Breast epithelium (tissue), 4 donors: ENCODE measurements at regions not wholly inside any gene's neighbourhood (a gene's known extent, or its start where the extent isn't known, plus 50 kb on each side); places are given as distances from the start of the nearest gene placed in this dataset.

Experiments
- DNase-seq, 2 donors: peaks; one replicate each; pipeline ENCODE4 v3.0.0-alpha.2; 2019; ENCODE audit warnings: low spot score in 2 of 2
- H3K27ac ChIP-seq, 2 donors: fragments of 200-600 bp; sonication (generic) in 1 of 2; one replicate each; pipeline ENCODE4 v1.5.1; 2016 to 2019; ENCODE audit warnings: mild to moderate bottlenecking in 1 of 2
- H3K27me3 ChIP-seq, 2 donors: fragments of 200-600 bp; sonication (generic) in 1 of 2; one replicate each; pipeline versions ENCODE4 v1.5.1 to v1.6.0; 2017 to 2019; ENCODE audit warnings: control low read depth in 1 of 2, mild to moderate bottlenecking in 1 of 2
- H3K36me3 ChIP-seq: fragments of 200-600 bp; one replicate; pipeline ENCODE4 v1.5.1; 2019
- H3K4me1 ChIP-seq, 2 donors: fragments of 200-600 bp; sonication (generic); one replicate each; pipeline ENCODE4 v1.5.1; 2016 to 2019; ENCODE audit warnings: control low read depth in 1 of 2
- H3K4me3 ChIP-seq, 3 donors: fragments of 200-600 bp; sonication (generic); 1 replicate in 2 of 3; 2 replicates in 1 of 3; pipeline ENCODE4 v1.5.1; 2016 to 2019; ENCODE audit warnings: mild to moderate bottlenecking in 3 of 3, moderate library complexity in 2 of 3
- H3K9me3 ChIP-seq, 2 donors: fragments of 200-600 bp; sonication (generic) in 1 of 2; one replicate each; pipeline ENCODE4 v1.5.1; 2016 to 2019; ENCODE audit warnings: control low read depth in 1 of 2
- POLR2A ChIP-seq: fragments of 450-650 bp; IDR thresholded peaks from one replicate; pipeline ENCODE4 v1.6.1; 2016; ENCODE audit warnings: antibody characterized with exemption, mild to moderate bottlenecking, moderate library complexity
- POLR2AphosphoS5 ChIP-seq, 3 donors: sonication (generic); formaldehyde crosslinking; IDR thresholded peaks; one replicate each; pipeline ENCODE4 v1.6.1; 2017; ENCODE audit warnings: antibody characterized with exemption in 3 of 3
- intact Hi-C: fragments of 100-400 bp; cut with DNase I; formaldehyde crosslinking; loops from one replicate; pipeline ENCODE4 v1.15.1; 2023; ENCODE audit warnings: low total_unique reads
- TF ChIP-seq, protein P1 (sequence below), 3 donors: fragments of 450-650 bp; IDR thresholded peaks; one replicate each; pipeline ENCODE4 v1.5.1; 2016 to 2017; ENCODE audit warnings: antibody characterized with exemption in 3 of 3, mild to moderate bottlenecking in 3 of 3, moderate library complexity in 3 of 3

DNA sequence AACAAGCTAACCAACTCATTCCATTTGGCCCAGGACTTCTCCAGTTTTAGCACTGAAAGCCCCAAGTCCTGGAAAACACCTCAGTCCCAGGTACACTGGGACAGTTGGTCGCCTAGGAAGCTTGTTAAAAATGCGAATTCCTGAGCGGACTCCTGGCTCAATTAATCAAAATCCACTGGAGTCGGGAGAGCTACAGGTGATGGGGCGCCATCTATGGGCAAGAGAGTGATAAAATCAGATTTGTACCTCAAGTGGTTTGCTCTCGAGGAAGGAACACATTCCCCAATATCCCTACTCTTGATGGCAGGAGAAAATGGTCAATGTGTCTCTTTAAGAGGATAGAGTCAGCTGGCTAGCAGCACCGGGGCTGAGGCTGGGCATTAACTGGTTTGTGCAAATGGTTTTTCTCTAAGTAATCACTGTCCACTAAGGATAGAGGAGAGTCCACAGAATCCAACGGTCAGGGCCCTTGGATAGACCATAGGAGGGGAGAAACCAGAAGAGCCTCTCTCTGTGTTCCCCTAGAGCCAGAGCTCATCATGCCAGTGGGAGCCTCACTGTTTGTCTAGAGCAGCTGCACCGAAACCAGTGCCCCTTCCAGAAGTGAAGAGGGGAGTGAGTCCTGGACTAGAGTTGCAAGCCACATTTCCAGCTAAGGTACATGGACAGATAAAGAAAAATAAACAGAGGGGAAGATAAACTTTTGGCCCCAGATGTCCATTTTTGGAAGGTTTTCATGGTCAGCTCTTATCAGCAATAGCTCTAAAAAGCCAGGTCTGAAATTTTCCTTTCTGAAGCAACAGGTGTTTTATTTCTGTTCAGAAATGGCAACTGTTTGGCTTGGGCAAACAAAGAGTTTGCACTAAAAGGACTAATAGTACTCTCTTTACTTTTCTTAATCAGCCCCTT, 148.5 kb downstream of the TENT5C start:
- Histone ChIP-seq H3K27me3 (no peaks in the 10 kb centered on the region), H3K36me3 (no peaks in the 10 kb centered on the region), H3K9me3 (no peaks in the 10 kb centered on the region), H3K27ac (no peak overlapping the region), H3K4me1 (no peaks in the 10 kb centered on the region), H3K4me3 (peak overlapping the region in 2 of 3 donors; percentile 22 to 32)
- intact Hi-C loops = loop anchor here (10.0 kb wide), 1 partner anchor 220 kb away; no protein-coding TSS in a partner anchor
- TF ChIP-seq, protein P1, sequence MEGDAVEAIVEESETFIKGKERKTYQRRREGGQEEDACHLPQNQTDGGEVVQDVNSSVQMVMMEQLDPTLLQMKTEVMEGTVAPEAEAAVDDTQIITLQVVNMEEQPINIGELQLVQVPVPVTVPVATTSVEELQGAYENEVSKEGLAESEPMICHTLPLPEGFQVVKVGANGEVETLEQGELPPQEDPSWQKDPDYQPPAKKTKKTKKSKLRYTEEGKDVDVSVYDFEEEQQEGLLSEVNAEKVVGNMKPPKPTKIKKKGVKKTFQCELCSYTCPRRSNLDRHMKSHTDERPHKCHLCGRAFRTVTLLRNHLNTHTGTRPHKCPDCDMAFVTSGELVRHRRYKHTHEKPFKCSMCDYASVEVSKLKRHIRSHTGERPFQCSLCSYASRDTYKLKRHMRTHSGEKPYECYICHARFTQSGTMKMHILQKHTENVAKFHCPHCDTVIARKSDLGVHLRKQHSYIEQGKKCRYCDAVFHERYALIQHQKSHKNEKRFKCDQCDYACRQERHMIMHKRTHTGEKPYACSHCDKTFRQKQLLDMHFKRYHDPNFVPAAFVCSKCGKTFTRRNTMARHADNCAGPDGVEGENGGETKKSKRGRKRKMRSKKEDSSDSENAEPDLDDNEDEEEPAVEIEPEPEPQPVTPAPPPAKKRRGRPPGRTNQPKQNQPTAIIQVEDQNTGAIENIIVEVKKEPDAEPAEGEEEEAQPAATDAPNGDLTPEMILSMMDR (IDR thresholded peaks at IDR 0.05) = peak; percentile 54 to 72 (median 62)
- TF ChIP-seq POLR2A = no peak
- DNase-seq = no peak

- no peaks in the 10 kb centered on the region for H3K36me3 ChIP-seq
- TF ChIP-seq POLR2A (no peak), POLR2AphosphoS5 (IDR thresholded peaks at IDR 0.05) (no peak)
- TF ChIP-seq, protein P1 (IDR thresholded peaks at IDR 0.05) = no peak
- H3K27ac ChIP-seq = no peak overlapping the region
- intact Hi-C loops = loop anchor here (10.0 kb wide), 1 partner anchor 223 kb away; no protein-coding TSS in a partner anchor
- no peaks in the 10 kb centered on the region for H3K27me3 ChIP-seq
- no peaks in the 10 kb centered on the region for H3K4me1 ChIP-seq
- H3K9me3 ChIP-seq = no peaks in the 10 kb centered on the region
- DNase-seq = no peak
- H3K4me3 ChIP-seq = no peak overlapping the region
These were observed 151.8 kb downstream of the TENT5C start for GRCh38 chr1:117757668-117758067.

DNA sequence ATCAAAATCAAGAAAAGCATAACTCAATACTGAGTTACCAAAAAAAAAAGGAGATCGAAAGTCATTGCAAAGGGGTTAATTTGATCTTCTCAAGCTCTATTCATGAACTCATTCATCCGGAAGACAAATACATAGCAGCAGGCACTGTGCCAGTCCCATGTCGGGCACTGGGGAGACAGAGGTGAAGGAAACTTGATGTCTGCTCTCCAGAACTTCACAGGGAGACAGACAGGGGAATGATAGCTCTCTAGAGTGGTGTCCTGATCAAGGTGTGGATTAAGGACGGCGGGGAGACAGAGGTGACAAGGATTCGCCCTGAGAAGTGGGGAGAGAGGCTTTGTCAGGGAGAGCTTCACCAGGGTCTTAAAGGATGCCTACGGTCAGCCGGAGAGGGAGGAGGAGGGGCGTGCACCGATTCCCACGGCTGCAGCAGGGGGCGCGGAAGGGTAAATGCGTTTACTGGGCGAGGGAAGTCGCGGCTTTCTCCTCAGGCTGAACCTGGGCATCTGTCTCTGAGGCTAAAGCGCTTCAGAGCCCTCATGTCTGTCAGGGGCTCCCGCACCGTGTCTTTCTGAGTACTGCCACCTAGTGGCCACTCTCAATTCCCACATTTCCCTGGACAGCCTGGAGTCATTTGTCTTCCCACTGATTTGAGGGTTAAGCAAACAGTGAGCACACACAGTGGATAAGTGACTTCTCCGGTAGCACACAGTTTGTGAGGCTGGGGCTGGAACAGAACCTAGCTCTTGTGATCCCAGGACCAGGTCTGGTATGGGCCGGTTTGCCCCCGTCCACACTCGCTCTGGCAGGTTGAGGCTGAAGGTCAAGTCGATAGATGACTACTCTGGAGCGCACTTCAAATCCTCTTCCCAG, 152.8 kb downstream of the TENT5C start:
- peak overlapping the region; percentile 36 to 64 (median 46) for H3K4me3 ChIP-seq
- intact Hi-C loops = loop anchor here (10.0 kb wide), 1 partner anchor 224 kb away; no protein-coding TSS in a partner anchor
- H3K36me3 ChIP-seq = no peaks in the 10 kb centered on the region
- DNase-seq = peak; percentile 58 to 69
- H3K9me3 ChIP-seq = no peaks in the 10 kb centered on the region
- no peaks in the 10 kb centered on the region for H3K27me3 ChIP-seq
- TF ChIP-seq POLR2AphosphoS5 (IDR thresholded peaks at IDR 0.05) (no peak), POLR2A (no peak)
- TF ChIP-seq, protein P1 (IDR thresholded peaks at IDR 0.05) = peak; percentile 57 to 85 (median 82)
- H3K4me1 ChIP-seq = no peaks in the 10 kb centered on the region
- peak overlapping the region in 1 of 2 donors; percentile 4 for H3K27ac ChIP-seq

- no peak overlapping the region for H3K27ac ChIP-seq
- DNase-seq = no peak
- intact Hi-C loops = loop anchor here (10.0 kb wide), 1 partner anchor 225 kb away; no protein-coding TSS in a partner anchor
- TF ChIP-seq POLR2AphosphoS5 (IDR thresholded peaks at IDR 0.05) (no peak), POLR2A (no peak)
- TF ChIP-seq, protein P1 (IDR thresholded peaks at IDR 0.05) = no peak
- no peak overlapping the region for H3K4me3 ChIP-seq
- H3K4me1 ChIP-seq = no peaks in the 10 kb centered on the region
- H3K27me3 ChIP-seq = no peaks in the 10 kb centered on the region
- no peaks in the 10 kb centered on the region for H3K36me3 ChIP-seq
- H3K9me3 ChIP-seq = no peaks in the 10 kb centered on the region
These were observed 153.7 kb downstream of the TENT5C start for GRCh38 chr1:117759535-117759934.
